OCI-LY1 (cell line): ENCODE measurements at regions not wholly inside any gene's neighbourhood (a gene's known extent, or its start where the extent isn't known, plus 50 kb on each side); places are given as distances from the start of the nearest gene placed in this dataset.

Source experiments
- EZH2 ChIP-seq: fragments of 200-600 bp; sonication (generic), shearing (Covaris generic); IDR thresholded peaks from 2 replicates; pipeline ENCODE4 v1.8.0; 2017; ENCODE audit warnings: borderline replicate concordance, mixed run types, mild to moderate bottlenecking, antibody characterized with exemption, low read length, moderate library complexity, mixed read lengths
- TF ChIP-seq, protein P1 (sequence below): fragments of 200-600 bp; sonication (generic), shearing (Covaris generic); IDR thresholded peaks from 2 replicates; pipeline ENCODE4 v1.5.1; 2017; ENCODE audit warnings: mild to moderate bottlenecking, antibody characterized with exemption, low read length, moderate library complexity, mixed read lengths

DNA sequence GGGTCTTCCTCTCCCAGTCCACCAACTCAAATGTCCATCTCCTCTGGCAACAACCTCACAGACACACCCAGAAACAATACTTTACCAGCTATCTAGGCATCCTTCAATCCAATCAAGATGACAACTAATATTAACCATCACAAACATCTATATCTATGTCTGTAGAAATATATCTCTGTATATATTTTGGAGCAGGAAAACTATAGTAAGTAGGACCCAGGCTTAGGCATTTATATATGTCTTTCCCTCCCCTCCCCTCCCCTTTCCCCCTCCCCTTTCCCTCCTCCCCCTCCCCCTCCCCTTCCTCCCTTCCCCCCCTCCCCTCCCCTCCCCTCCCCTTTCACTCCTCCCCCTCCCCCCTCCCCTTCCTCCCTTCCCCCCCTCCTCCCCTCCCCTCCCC is 210.5 kb downstream of the RNF144A start:
- no peak for TF ChIP-seq EZH2
- TF ChIP-seq, protein P1, sequence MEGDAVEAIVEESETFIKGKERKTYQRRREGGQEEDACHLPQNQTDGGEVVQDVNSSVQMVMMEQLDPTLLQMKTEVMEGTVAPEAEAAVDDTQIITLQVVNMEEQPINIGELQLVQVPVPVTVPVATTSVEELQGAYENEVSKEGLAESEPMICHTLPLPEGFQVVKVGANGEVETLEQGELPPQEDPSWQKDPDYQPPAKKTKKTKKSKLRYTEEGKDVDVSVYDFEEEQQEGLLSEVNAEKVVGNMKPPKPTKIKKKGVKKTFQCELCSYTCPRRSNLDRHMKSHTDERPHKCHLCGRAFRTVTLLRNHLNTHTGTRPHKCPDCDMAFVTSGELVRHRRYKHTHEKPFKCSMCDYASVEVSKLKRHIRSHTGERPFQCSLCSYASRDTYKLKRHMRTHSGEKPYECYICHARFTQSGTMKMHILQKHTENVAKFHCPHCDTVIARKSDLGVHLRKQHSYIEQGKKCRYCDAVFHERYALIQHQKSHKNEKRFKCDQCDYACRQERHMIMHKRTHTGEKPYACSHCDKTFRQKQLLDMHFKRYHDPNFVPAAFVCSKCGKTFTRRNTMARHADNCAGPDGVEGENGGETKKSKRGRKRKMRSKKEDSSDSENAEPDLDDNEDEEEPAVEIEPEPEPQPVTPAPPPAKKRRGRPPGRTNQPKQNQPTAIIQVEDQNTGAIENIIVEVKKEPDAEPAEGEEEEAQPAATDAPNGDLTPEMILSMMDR: no peak
